Smooth muscle cell (in vitro differentiated cells): ENCODE measurements at regions not wholly inside any gene's neighbourhood (a gene's known extent, or its start where the extent isn't known, plus 50 kb on each side); places are given as distances from the start of the nearest gene placed in this dataset.

Source experiments
- DNase-seq: peaks from one replicate; lab custom pipeline; 2025; ENCODE audit not compliant: unreplicated experiment; lab: John Stamatoyannopoulos, UW
- H2AFZ ChIP-seq: fragments of 200-600 bp; sonication (generic); 2 replicates; pipeline ENCODE4 v1.6.0; 2016; ENCODE audit warnings: antibody characterized with exemption, low read depth, mild to moderate bottlenecking
- H3F3A ChIP-seq: fragments of 200-600 bp; sonication (generic); 2 replicates; pipeline ENCODE4 v1.6.0; 2017; ENCODE audit warnings: antibody characterized with exemption, low read depth
- H3K27ac ChIP-seq: fragments of 200-600 bp; sonication (generic); 2 replicates; pipeline ENCODE4 v1.5.1; 2016; ENCODE audit warnings: low read depth, mild to moderate bottlenecking
- H3K27me3 ChIP-seq: fragments of 200-600 bp; sonication (generic); 2 replicates; pipeline ENCODE4 v1.6.1; 2016; ENCODE audit warnings: low read depth, mild to moderate bottlenecking
- H3K36me3 ChIP-seq: fragments of 200-600 bp; sonication (generic); 2 replicates; pipeline ENCODE4 v1.5.1; 2016; ENCODE audit warnings: low read depth
- H3K4me1 ChIP-seq: fragments of 200-600 bp; sonication (generic); 2 replicates; pipeline ENCODE4 v1.5.1; 2016; ENCODE audit warnings: low read depth
- H3K4me2 ChIP-seq: fragments of 200-600 bp; sonication (generic); 2 replicates; pipeline ENCODE4 v1.6.0; 2016; ENCODE audit warnings: mild to moderate bottlenecking
- H3K4me3 ChIP-seq: fragments of 200-600 bp; sonication (generic); 2 replicates; pipeline ENCODE4 v1.5.1; 2016; ENCODE audit warnings: mild to moderate bottlenecking
- H3K79me2 ChIP-seq: fragments of 200-600 bp; sonication (generic); 2 replicates; pipeline ENCODE4 v1.6.0; 2016; ENCODE audit warnings: low read depth, mild to moderate bottlenecking
- H3K9ac ChIP-seq: fragments of 200-600 bp; sonication (generic); 2 replicates; pipeline ENCODE4 v1.6.0; 2016; ENCODE audit warnings: low read depth
- H3K9me3 ChIP-seq: fragments of 200-600 bp; sonication (generic); replicated peaks from 2 replicates; pipeline ENCODE4 v1.5.1; 2016; ENCODE audit warnings: low read depth
- H4K20me1 ChIP-seq: fragments of 200-600 bp; sonication (generic); 2 replicates; pipeline ENCODE4 v1.6.0; 2016; ENCODE audit warnings: low read depth
- WGBS: methylation state at CpG from one replicate; pipeline ENCODE4 v1.1.7; 2016; ENCODE audit warnings: low lambda C conversion rate; 5-methylcytosine and 5-hydroxymethylcytosine counted together
- TF ChIP-seq, protein P1 (sequence below): fragments of 200-600 bp; sonication (generic); IDR thresholded peaks from 2 replicates; pipeline ENCODE4 v1.5.1; 2017; ENCODE audit warnings: borderline replicate concordance, mild to moderate bottlenecking, antibody characterized with exemption; ENCODE audit not compliant: insufficient read depth, poor library complexity, severe bottlenecking

DNA sequence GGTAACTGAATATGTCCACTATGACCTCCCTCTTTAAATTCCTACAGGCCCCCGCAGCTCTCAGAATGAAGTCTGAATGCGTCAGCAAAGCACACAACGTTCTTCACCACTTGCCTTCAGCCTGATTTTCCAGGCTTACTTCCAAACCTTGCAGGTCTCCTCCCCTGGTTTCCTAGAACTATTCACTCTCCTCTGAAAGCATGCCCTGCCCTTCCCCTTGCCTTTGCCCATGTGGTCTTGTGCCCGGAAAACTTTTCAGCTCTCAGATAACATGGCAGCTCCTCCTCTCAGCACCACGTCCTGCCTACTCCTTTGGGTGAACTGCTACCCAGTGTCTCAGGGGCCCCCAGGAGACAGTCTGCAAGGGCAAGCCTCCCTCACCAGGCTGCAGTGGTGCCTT lies 268.5 kb upstream of the LDB2 start:
- H3K79me2 ChIP-seq, result no peaks in the 10 kb centered on the region
- H3K9ac ChIP-seq, result no peak overlapping the region
- H3K4me1 ChIP-seq, result peaks cover 23% of the 10 kb centered on the region
- no peak overlapping the region for H2AFZ ChIP-seq
- no peak overlapping the region for H3K4me2 ChIP-seq
- no peak overlapping the region for H3K4me3 ChIP-seq
- no peak for DNase-seq
- H4K20me1 ChIP-seq, result no peaks in the 10 kb centered on the region
- no peaks in the 10 kb centered on the region for H3K36me3 ChIP-seq
- H3K9me3 ChIP-seq, result peaks cover 2% of the 10 kb centered on the region
- no peaks in the 10 kb centered on the region for H3K27me3 ChIP-seq
- TF ChIP-seq, protein P1, sequence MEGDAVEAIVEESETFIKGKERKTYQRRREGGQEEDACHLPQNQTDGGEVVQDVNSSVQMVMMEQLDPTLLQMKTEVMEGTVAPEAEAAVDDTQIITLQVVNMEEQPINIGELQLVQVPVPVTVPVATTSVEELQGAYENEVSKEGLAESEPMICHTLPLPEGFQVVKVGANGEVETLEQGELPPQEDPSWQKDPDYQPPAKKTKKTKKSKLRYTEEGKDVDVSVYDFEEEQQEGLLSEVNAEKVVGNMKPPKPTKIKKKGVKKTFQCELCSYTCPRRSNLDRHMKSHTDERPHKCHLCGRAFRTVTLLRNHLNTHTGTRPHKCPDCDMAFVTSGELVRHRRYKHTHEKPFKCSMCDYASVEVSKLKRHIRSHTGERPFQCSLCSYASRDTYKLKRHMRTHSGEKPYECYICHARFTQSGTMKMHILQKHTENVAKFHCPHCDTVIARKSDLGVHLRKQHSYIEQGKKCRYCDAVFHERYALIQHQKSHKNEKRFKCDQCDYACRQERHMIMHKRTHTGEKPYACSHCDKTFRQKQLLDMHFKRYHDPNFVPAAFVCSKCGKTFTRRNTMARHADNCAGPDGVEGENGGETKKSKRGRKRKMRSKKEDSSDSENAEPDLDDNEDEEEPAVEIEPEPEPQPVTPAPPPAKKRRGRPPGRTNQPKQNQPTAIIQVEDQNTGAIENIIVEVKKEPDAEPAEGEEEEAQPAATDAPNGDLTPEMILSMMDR, result no peak
- H3K27ac ChIP-seq, result no peak overlapping the region
- no peaks in the 10 kb centered on the region for H3F3A ChIP-seq
- WGBS, result 83% methylated on average over 4 of the region's 5 CpGs

DNA sequence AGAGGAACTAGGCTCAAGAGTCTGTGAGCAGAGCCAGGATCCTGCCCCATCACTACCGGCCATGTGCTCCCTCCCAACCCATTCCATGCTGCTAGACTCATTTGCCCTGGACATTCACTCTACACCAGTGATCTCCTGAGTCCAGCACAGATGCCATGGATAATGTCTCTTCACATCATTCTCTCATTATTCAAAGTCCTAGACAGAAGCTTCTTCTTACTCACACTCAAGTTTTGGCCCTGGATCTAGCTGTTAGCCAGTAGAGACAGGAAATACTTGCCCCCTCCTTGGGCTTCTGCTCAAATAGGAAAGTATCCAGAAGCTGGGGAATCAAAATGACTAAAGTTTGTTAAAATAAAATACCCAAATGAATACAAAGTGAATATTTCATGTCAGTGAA lies 266.8 kb upstream of the LDB2 start:
- no peak overlapping the region for H3K4me2 ChIP-seq
- peaks cover 23% of the 10 kb centered on the region for H3K4me1 ChIP-seq
- no peaks in the 10 kb centered on the region for H4K20me1 ChIP-seq
- no peak overlapping the region for H2AFZ ChIP-seq
- peaks cover 3% of the 10 kb centered on the region for H3K36me3 ChIP-seq
- no peaks in the 10 kb centered on the region for H3K79me2 ChIP-seq
- no peaks in the 10 kb centered on the region for H3K27me3 ChIP-seq
- peaks cover 10% of the 10 kb centered on the region for H3K9me3 ChIP-seq
- TF ChIP-seq, protein P1, result no peak
- WGBS, result 100% methylated on average over 1 of the region's 1 CpG
- no peak overlapping the region for H3K4me3 ChIP-seq
- H3K27ac ChIP-seq, result no peak overlapping the region
- no peak for DNase-seq
- no peak overlapping the region for H3K9ac ChIP-seq
- no peaks in the 10 kb centered on the region for H3F3A ChIP-seq

DNA sequence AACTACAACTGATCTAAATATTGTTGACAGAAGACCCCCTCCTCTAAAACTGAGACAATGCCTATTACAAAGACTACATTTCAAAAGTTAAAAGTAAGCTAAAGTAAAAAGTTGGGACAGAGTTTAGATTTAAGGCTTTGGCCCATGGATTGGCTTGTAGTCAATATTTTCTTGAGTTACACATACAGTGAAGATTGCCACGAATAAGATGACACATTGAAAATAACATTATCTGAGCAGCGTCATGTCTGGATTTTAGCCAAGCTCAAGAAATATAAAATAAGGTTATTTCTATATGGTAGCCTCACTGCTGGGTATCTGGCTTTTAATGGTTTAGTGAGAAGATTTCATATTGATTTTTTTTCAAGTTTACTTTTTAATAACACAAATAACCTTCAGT lies 266.2 kb upstream of the LDB2 start:
- Histone ChIP-seq H3K79me2 (no peaks in the 10 kb centered on the region), H3F3A (no peaks in the 10 kb centered on the region), H2AFZ (no peak overlapping the region), H3K27me3 (no peaks in the 10 kb centered on the region), H4K20me1 (no peaks in the 10 kb centered on the region), H3K9ac (no peak overlapping the region), H3K27ac (no peak overlapping the region), H3K4me1 (peaks cover 18% of the 10 kb centered on the region), H3K4me3 (no peak overlapping the region), H3K36me3 (peaks cover 3% of the 10 kb centered on the region), H3K9me3 (peaks cover 10% of the 10 kb centered on the region), H3K4me2 (no peak overlapping the region)
- TF ChIP-seq, protein P1, result no peak
- no peak for DNase-seq
- WGBS, result 94% methylated on average over 2 of the region's 2 CpGs

DNA sequence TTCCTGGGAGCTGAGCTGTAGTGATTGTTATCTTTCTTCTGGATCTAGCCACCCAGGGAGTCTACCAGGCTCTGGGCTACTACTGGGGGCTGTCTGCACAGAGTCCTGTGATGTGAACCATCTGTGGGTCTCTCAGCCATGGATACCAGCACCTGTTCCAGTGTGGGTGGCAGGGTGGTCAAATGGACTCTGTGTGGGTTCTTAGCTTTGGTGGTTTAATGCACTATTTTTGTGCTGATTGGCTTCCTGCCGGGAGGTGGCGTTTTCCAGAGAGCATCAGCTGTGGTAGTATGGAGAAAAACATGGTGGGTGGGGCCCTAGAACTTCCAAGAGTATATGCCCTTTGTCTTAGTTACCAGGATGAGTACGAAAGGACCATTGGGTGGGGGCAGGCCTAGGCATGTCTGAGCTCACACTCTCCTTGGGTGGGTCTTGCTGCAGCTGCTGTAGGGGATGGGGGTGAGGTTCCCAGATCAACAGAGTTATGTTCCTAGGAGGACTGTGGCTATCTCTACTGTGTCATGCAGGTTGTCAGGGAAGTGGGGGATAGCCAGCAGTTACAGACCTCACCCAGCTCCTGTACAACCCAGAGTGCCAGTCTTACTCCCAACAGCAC lies 264.8 kb upstream of the LDB2 start:
- H3K4me3 ChIP-seq, result no peak overlapping the region
- no peaks in the 10 kb centered on the region for H3K27me3 ChIP-seq
- H2AFZ ChIP-seq, result no peak overlapping the region
- H3K4me2 ChIP-seq, result no peak overlapping the region
- TF ChIP-seq, protein P1, result no peak
- H3K9me3 ChIP-seq, result peaks cover 10% of the 10 kb centered on the region
- no peak overlapping the region for H3K27ac ChIP-seq
- H4K20me1 ChIP-seq, result no peaks in the 10 kb centered on the region
- DNase-seq, result no peak
- 97% methylated on average over 3 of the region's 3 CpGs for WGBS
- H3K79me2 ChIP-seq, result no peaks in the 10 kb centered on the region
- H3K36me3 ChIP-seq, result peaks cover 3% of the 10 kb centered on the region
- H3K4me1 ChIP-seq, result peaks cover 4% of the 10 kb centered on the region
- no peak overlapping the region for H3K9ac ChIP-seq
- H3F3A ChIP-seq, result no peaks in the 10 kb centered on the region
